ENCODE measurements at regions not wholly inside any gene's neighbourhood (a gene's known extent, or its start where the extent isn't known, plus 50 kb on each side); places are given as distances from the start of the nearest gene placed in this dataset.

DNA sequence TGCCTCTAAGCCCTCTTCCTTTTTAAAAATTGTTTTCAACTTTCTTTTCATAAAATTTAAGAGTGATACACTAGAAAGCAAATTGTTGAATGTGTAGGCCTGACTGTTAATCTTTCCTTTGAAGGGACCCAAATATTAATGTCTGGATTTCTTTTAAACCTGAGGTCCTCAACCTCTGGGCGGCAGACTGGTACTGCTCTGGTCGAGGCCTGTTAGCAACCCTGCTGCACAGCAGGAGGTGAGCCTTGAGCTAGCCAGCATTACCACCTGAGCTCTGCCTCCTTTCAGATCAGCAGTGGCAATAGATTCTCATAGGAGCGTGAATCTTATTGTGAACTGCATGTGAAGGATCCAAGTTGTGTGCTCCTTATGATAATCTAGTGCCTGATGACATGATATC is 191.2 kb downstream of the MANEA start:
- no peak for TF ChIP-seq CTCF (IDR thresholded peaks at IDR 0.05; ENCODE audit: low read depth, low read length, missing control alignments)
- DNase-seq (ENCODE audit: extremely low read depth, low read depth), result no peak
- H3K4me3 ChIP-seq (replicated peaks; ENCODE audit: low read depth, low read length), result no peak overlapping the region

- no peak overlapping the region for H3K4me3 ChIP-seq (replicated peaks; ENCODE audit: low read depth, low read length)
- no peak for TF ChIP-seq CTCF (IDR thresholded peaks at IDR 0.05; ENCODE audit: low read depth, low read length, missing control alignments)
- no peak for DNase-seq (ENCODE audit: extremely low read depth, low read depth)
Measured at GRCh38 chr6:95777338-95777737, 200.0 kb downstream of the MANEA start.

- no peak for DNase-seq (ENCODE audit: extremely low read depth, low read depth)
- H3K4me3 ChIP-seq (replicated peaks; ENCODE audit: low read depth, low read length), result no peak overlapping the region
- TF ChIP-seq CTCF (IDR thresholded peaks at IDR 0.05; ENCODE audit: low read depth, low read length, missing control alignments), result no peak
Measured at GRCh38 chr6:95780037-95780436, 202.7 kb downstream of the MANEA start.

DNA sequence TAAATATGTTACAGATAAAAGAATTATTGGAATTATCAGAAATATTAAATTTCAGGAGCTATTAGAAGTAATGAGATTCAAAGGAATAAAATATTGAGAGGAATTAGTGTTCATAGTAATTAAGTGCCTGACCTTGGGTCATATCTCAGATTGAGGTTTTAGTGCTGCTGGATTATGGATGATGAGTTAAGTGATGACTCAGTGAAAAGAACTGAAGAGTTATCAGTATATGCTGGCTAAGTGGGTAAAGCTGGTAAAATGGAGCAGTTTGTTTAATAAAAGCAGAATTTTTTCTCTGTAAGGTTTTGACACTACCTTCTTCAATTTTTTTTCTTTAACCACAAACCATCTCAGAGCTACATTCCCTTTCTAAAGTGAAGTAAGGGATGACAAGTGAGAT is 206.7 kb downstream of the MANEA start:
- no peak overlapping the region for H3K4me3 ChIP-seq (replicated peaks; ENCODE audit: low read depth, low read length)
- DNase-seq (ENCODE audit: extremely low read depth, low read depth), result no peak
- no peak for TF ChIP-seq CTCF (IDR thresholded peaks at IDR 0.05; ENCODE audit: low read depth, low read length, missing control alignments)

DNA sequence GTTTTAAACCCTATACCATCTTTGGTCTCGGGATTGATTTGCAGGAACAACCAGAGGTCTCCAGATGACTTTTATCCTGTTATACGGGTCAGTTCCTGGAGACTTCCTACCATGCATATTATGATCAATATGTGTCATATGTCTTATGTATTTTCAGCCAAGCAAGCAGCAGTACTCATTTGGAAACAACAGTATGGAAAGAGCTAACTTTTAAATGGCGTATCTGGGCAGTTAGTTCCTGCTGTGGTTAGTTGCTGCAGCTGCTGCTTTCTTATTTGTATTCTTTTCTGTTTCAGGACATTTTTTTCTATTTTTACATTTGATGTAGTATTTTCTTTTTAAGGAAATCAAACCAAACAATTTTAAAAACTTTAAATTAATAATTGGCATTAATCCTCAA is 207.5 kb downstream of the MANEA start:
- no peak overlapping the region for H3K4me3 ChIP-seq (replicated peaks; ENCODE audit: low read depth, low read length)
- DNase-seq (ENCODE audit: extremely low read depth, low read depth), result no peak
- no peak for TF ChIP-seq CTCF (IDR thresholded peaks at IDR 0.05; ENCODE audit: low read depth, low read length, missing control alignments)

- no peak for TF ChIP-seq CTCF (IDR thresholded peaks at IDR 0.05; ENCODE audit: low read depth, low read length, missing control alignments)
- DNase-seq (ENCODE audit: extremely low read depth, low read depth), result no peak
- no peak overlapping the region for H3K4me3 ChIP-seq (replicated peaks; ENCODE audit: low read depth, low read length)
Measured at GRCh38 chr6:95785785-95786184, 208.4 kb downstream of the MANEA start.

DNA sequence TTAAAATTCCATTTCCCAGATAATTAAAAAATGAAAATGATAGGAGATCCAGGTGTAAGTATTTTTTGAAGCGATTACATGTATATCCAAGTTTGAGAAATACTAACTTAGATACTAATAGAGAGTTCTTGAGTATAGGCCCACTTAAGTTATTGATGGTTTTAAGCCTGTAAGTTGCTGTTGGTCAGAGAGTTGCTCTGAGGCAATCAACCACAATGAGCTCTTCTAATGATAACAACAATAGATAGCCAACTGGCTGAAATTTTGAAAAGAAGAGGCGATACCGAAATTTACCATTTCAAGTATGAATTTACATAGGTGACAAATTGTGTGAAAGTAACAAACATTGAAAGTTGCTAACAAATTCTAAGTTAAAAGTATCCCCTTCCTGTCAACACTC is 209.5 kb downstream of the MANEA start:
- no peak for DNase-seq (ENCODE audit: extremely low read depth, low read depth)
- TF ChIP-seq CTCF (IDR thresholded peaks at IDR 0.05; ENCODE audit: low read depth, low read length, missing control alignments), result no peak
- no peak overlapping the region for H3K4me3 ChIP-seq (replicated peaks; ENCODE audit: low read depth, low read length)
